Stimulated activated naive CD4-positive, alpha-beta T cell treated with Interleukin-2 at 50 U/mL for 16 hours (primary cell): ENCODE measurements at regions not wholly inside any gene's neighbourhood (a gene's known extent, or its start where the extent isn't known, plus 50 kb on each side); places are given as distances from the start of the nearest gene placed in this dataset.
"Not testable (repeated sequence)": the region's sequence is repeated elsewhere in the genome, so short reads cannot be mapped to it uniquely, and the experiment has no call there.

Experiments used
- DNase-seq: peaks from one replicate; lab custom pipeline; 2025; lab: John Stamatoyannopoulos, UW

- no peak for DNase-seq
Measured at GRCh38 chr6:21847711-21848480, 254.3 kb downstream of the SOX4 start.

GRCh38 chr6:21850691-21851090 is 257.1 kb downstream of the SOX4 start:
- DNase-seq, result no peak

GRCh38 chr6:21855811-21856455 is 262.4 kb downstream of the SOX4 start:
- DNase-seq, result no peak

- DNase-seq, result no peak
Measured at GRCh38 chr6:21856456-21856825, 262.9 kb downstream of the SOX4 start.

- DNase-seq, result no peak
Measured at GRCh38 chr6:21856844-21857243, 263.3 kb downstream of the SOX4 start.

GRCh38 chr6:21858076-21858475 is 264.5 kb downstream of the SOX4 start:
- no peak for DNase-seq

- no peak for DNase-seq
Measured at GRCh38 chr6:21859193-21859735, 265.7 kb downstream of the SOX4 start.

GRCh38 chr6:21861942-21862341 is 268.4 kb downstream of the SOX4 start:
- no peak for DNase-seq

- DNase-seq, result no peak
Measured at GRCh38 chr6:21864206-21864605, 270.7 kb downstream of the SOX4 start.

- no peak for DNase-seq
Measured at GRCh38 chr6:21868226-21868625, 274.7 kb downstream of the SOX4 start.

- DNase-seq, result no peak
Measured at GRCh38 chr6:21869085-21869771, 275.7 kb downstream of the SOX4 start.

- DNase-seq, result no peak
Measured at GRCh38 chr6:21870076-21870730, 276.7 kb downstream of the SOX4 start.

GRCh38 chr6:21871831-21872230 is 278.3 kb downstream of the SOX4 start:
- no peak for DNase-seq

- no peak for DNase-seq
Measured at GRCh38 chr6:21872749-21873148, 279.2 kb downstream of the SOX4 start.

- DNase-seq, result no peak
Measured at GRCh38 chr6:21873562-21873961, 280.0 kb downstream of the SOX4 start.

GRCh38 chr6:21874372-21874771 is 280.8 kb downstream of the SOX4 start:
- DNase-seq, result no peak

GRCh38 chr6:21877037-21877436 is 283.5 kb downstream of the SOX4 start:
- DNase-seq, result not testable (repeated sequence)

GRCh38 chr6:21880249-21880648 is 286.7 kb downstream of the SOX4 start:
- DNase-seq, result not testable (repeated sequence)

- no peak for DNase-seq
Measured at GRCh38 chr6:21881969-21882465, 288.5 kb downstream of the SOX4 start.

- no peak for DNase-seq
Measured at GRCh38 chr6:21883595-21884328, 290.2 kb downstream of the SOX4 start.

GRCh38 chr6:21885111-21885510 is 291.6 kb downstream of the SOX4 start:
- DNase-seq, result no peak
